ENCODE measurements at regions not wholly inside any gene's neighbourhood (a gene's known extent, or its start where the extent isn't known, plus 50 kb on each side); places are given as distances from the start of the nearest gene placed in this dataset.

- TF ChIP-seq EZH2phosphoT487 (IDR thresholded peaks at IDR 0.05; ENCODE audit: insufficient read depth, low read depth): no peak
- TF ChIP-seq EZH2 (IDR thresholded peaks at IDR 0.05; ENCODE audit: insufficient read depth, poor library complexity, severe bottlenecking): no peak
These were observed 222.3 kb upstream of the GCFC2 start for GRCh38 chr2:75932996-75933395.

Data from GM23248 (cell line).